ENCODE measurements at regions not wholly inside any gene's neighbourhood (a gene's known extent, or its start where the extent isn't known, plus 50 kb on each side); places are given as distances from the start of the nearest gene placed in this dataset.

DNA sequence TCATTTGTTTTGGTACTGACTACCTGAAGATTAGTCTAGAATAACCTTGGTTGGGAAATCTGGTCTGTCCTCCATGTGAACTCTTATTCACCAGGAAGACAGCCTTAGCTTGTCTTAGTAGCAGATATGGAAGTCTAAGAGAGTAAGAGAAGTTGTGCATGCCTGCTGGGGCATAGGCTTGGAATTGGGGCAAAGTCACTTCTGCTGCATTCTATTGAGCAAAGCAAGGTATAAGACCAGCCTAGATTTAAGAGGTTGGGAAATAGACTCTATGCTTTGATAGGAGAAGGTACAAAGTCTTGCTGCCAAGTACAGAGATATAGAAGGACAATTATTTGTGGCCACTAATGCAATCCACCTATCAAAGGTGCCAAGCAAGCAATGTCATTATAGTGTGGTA lies 464.0 kb upstream of the BOD1L1 start:
- TF ChIP-seq, protein P1, sequence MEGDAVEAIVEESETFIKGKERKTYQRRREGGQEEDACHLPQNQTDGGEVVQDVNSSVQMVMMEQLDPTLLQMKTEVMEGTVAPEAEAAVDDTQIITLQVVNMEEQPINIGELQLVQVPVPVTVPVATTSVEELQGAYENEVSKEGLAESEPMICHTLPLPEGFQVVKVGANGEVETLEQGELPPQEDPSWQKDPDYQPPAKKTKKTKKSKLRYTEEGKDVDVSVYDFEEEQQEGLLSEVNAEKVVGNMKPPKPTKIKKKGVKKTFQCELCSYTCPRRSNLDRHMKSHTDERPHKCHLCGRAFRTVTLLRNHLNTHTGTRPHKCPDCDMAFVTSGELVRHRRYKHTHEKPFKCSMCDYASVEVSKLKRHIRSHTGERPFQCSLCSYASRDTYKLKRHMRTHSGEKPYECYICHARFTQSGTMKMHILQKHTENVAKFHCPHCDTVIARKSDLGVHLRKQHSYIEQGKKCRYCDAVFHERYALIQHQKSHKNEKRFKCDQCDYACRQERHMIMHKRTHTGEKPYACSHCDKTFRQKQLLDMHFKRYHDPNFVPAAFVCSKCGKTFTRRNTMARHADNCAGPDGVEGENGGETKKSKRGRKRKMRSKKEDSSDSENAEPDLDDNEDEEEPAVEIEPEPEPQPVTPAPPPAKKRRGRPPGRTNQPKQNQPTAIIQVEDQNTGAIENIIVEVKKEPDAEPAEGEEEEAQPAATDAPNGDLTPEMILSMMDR (optimal IDR thresholded peaks at IDR 0.05 in 1 of 3, IDR thresholded peaks at IDR 0.05 in 1 of 3, conservative IDR thresholded peaks at IDR 0.05 in 1 of 3; ENCODE audit: extremely low read depth in 1 of 3, insufficient read depth in 2 of 3, low read length in 3 of 3), result no peak
- TF ChIP-seq EZH2 (IDR thresholded peaks at IDR 0.05; ENCODE audit: low read length), result no peak
